GM12892 (cell line): ENCODE measurements at regions not wholly inside any gene's neighbourhood (a gene's known extent, or its start where the extent isn't known, plus 50 kb on each side); places are given as distances from the start of the nearest gene placed in this dataset.

Experiments
- POLR2A ChIP-seq: IDR thresholded peaks from 2 replicates; pipeline ENCODE4 v1.6.1; 2011; ENCODE audit warnings: low read depth, low read length, control low read depth
- POLR2AphosphoS5 ChIP-seq: IDR thresholded peaks from 2 replicates; pipeline ENCODE4 v1.6.1; 2011; ENCODE audit warnings: low read depth, low read length, control low read depth
- TAF1 ChIP-seq: IDR thresholded peaks from 2 replicates; pipeline ENCODE4 v1.6.1; 2011; ENCODE audit warnings: low read depth, mild to moderate bottlenecking, control low read depth, low read length, borderline replicate concordance

DNA sequence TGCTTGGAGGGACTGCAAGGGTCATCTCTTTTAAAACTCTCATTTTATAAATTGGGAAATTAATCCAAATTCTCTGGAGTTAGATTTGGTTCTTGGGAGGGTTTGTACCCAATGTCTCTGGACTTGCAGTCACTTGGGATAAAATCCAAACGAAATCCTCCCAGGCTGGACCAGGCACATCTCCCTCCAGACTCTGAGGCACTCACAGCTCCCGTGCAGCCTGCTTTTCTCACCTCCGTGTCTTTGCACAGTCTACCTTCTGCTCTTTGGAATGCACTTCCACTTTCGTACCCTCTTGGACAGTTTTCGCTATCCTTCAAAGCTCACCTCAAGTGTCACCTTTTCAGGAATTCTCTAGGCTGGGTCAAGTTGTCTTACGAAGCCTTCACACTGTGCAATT lies 166.3 kb downstream of the MYCN start:
- TF ChIP-seq POLR2A, result no peak
- TF ChIP-seq POLR2AphosphoS5, result no peak
- no peak for TF ChIP-seq TAF1
